DND-41 (cell line): ENCODE measurements at regions not wholly inside any gene's neighbourhood (a gene's known extent, or its start where the extent isn't known, plus 50 kb on each side); places are given as distances from the start of the nearest gene placed in this dataset.

Experiments used
- EZH2 ChIP-seq: IDR thresholded peaks from 3 replicates; pipeline ENCODE4 v1.6.1; 2012; ENCODE audit warnings: borderline replicate concordance, low read depth, mild to moderate bottlenecking, moderate library complexity, low read length, inconsistent platforms; ENCODE audit not compliant: severe bottlenecking
- TF ChIP-seq, protein P1 (sequence below): IDR thresholded peaks from 2 replicates; pipeline ENCODE4 v1.5.1; 2012; ENCODE audit warnings: borderline replicate concordance, low read length, moderate library complexity, mild to moderate bottlenecking; ENCODE audit not compliant: poor library complexity, severe bottlenecking; ENCODE audit errors: extremely low read depth

DNA sequence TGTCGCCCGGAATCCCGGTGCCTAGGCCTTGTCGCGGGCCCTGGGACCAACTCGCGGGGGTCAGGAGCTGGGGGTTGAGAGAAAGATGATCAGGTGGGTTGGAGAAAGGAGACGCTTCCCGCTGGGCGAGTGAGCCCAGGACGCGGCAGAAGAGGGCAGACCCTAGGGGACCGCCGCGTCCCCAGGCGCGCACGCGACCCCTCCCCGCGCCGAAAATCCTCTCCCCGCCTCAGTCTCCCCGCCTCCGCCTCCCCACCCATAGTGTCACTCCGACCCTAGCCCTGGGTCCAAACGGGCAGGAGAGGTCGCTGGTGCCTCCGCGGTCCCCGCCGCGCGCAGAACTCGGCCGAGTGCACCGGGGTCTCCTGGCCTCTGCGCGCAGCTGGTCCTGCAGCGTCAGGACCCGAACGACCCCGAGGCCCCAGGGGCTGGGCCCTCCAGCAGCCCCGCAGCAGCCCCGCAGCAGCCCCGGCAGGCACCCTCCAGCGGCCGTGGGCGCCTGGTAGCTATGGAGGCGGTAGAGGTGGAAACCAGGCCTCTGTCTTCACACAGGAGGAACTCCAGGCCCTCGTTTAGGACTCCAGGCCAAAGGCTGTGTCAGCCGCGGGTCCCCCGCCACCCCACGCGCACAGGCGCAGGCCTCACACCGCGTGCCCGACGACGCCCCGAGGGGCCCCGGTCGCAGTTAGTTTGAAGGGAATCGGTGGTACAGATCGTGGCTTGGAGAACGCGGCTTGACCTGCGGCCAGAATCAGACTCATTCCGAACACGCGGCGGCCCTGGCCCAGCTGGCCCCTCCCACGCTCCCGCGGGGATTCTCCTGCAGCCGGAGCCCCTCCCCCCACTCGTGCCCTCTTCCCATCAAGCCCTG is 60.1 kb upstream of the EIF5 start:
- no peak for TF ChIP-seq EZH2
- TF ChIP-seq, protein P1, sequence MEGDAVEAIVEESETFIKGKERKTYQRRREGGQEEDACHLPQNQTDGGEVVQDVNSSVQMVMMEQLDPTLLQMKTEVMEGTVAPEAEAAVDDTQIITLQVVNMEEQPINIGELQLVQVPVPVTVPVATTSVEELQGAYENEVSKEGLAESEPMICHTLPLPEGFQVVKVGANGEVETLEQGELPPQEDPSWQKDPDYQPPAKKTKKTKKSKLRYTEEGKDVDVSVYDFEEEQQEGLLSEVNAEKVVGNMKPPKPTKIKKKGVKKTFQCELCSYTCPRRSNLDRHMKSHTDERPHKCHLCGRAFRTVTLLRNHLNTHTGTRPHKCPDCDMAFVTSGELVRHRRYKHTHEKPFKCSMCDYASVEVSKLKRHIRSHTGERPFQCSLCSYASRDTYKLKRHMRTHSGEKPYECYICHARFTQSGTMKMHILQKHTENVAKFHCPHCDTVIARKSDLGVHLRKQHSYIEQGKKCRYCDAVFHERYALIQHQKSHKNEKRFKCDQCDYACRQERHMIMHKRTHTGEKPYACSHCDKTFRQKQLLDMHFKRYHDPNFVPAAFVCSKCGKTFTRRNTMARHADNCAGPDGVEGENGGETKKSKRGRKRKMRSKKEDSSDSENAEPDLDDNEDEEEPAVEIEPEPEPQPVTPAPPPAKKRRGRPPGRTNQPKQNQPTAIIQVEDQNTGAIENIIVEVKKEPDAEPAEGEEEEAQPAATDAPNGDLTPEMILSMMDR = no peak
